Astrocyte of the spinal cord (primary cell): ENCODE measurements at regions not wholly inside any gene's neighbourhood (a gene's known extent, or its start where the extent isn't known, plus 50 kb on each side); places are given as distances from the start of the nearest gene placed in this dataset.

Experiments used
- DNase-seq: peaks from one replicate; pipeline ENCODE4 v3.0.0; 2011; ENCODE audit warnings: low read depth, low spot score
- H3K4me3 ChIP-seq: 2 replicates; pipeline ENCODE4 v1.5.1; 2011; ENCODE audit warnings: low read depth, mild to moderate bottlenecking, low read length, moderate library complexity
- in situ Hi-C: cut with HindIII; loops from 2 replicates; pipeline ENCODE4 v1.10.0; 2017; ENCODE audit warnings: low sequenced_read_pairs
- TF ChIP-seq, protein P1 (sequence below): IDR thresholded peaks from 2 replicates; pipeline ENCODE4 v1.5.1; 2012; ENCODE audit warnings: low read depth, mild to moderate bottlenecking, low read length, inconsistent platforms

GRCh38 chr6:156045401-156046267 is 590.0 kb upstream of the NOX3 start:
- DNase-seq: no peak
- TF ChIP-seq, protein P1, sequence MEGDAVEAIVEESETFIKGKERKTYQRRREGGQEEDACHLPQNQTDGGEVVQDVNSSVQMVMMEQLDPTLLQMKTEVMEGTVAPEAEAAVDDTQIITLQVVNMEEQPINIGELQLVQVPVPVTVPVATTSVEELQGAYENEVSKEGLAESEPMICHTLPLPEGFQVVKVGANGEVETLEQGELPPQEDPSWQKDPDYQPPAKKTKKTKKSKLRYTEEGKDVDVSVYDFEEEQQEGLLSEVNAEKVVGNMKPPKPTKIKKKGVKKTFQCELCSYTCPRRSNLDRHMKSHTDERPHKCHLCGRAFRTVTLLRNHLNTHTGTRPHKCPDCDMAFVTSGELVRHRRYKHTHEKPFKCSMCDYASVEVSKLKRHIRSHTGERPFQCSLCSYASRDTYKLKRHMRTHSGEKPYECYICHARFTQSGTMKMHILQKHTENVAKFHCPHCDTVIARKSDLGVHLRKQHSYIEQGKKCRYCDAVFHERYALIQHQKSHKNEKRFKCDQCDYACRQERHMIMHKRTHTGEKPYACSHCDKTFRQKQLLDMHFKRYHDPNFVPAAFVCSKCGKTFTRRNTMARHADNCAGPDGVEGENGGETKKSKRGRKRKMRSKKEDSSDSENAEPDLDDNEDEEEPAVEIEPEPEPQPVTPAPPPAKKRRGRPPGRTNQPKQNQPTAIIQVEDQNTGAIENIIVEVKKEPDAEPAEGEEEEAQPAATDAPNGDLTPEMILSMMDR: no peak
- H3K4me3 ChIP-seq: no peak overlapping the region
- in situ Hi-C loops: no loop called here

GRCh38 chr6:156033598-156033997 is 578.0 kb upstream of the NOX3 start:
- in situ Hi-C loops: no loop called here
- TF ChIP-seq, protein P1: no peak
- DNase-seq: no peak

DNA sequence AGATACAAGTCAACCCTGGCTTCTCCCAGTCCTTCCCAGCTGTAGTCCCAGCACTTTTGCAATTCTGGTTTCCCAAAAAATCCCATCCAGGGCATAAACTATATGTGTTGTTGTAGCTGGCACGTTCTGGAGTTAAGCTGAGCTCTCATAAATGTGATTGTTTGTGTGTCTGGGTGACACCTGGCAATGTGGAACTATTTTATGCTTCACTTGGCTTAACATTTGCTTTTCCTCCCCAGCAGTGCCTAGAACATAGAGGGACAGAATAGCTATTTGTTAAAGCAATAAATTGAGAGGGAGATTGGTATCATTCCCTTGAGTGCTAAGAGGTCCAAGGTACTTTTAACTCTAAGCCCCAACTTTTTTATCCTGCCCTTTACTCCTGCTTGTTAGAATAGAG is 575.9 kb upstream of the NOX3 start:
- TF ChIP-seq, protein P1: no peak
- DNase-seq: no peak
- in situ Hi-C loops: no loop called here
- no peak overlapping the region for H3K4me3 ChIP-seq

More at GRCh38 chr6:156033598-156033997, 578.0 kb upstream of the NOX3 start:
- no peak overlapping the region for H3K4me3 ChIP-seq

DNA sequence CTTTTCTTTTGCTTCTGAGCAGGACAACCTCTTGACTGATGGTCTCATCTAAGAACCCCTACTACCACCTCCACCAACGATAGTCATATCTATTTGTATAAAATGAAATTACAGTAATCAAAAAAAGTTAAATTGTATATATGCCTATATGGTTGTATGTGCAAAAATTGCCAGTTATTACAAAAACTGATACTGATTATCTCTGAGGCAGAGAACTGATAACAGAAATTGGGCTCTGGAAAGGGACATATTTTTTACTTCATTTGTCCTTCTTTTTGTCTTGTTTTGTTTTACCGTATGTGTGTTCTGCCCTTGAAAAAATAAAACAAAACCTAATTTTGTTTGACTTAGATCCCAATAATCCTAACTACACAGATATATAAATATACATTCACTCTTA is 574.4 kb upstream of the NOX3 start:
- TF ChIP-seq, protein P1: no peak
- H3K4me3 ChIP-seq: no peak overlapping the region
- DNase-seq: no peak
- in situ Hi-C loops: no loop called here

DNA sequence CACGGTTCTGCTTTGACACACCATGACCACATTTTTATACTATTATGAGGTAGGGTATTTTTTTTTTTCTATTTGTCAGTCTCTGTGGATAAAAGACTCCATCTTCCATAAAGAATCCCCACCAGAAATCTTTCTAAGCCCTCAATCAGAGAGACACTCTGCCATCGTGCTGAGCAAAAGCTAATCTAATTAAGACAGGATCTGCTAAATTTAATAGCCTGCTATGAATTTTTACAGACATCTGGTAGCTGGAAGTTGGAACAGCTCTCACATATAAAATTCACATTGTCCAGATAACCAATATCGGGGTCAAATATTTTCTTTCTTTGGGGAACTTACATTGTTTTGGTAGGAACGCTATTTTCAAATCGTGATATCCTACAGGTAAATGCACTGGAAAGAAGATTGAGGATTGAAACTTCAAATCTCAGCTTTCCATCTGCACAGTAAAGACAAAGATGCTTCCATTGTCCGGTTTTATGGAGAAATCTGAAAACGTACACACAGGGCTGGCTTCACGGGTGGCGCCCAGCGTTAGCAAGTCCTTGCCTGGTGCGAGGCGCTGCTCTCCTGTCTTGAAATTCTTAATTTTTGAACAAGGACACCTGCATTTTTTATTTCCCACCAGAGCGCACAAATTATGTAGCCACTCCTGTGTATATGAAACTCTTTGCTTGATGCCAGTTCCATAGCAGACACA is 573.8 kb upstream of the NOX3 start:
- no peak for DNase-seq
- TF ChIP-seq, protein P1: no peak
- H3K4me3 ChIP-seq: no peak overlapping the region
- in situ Hi-C loops: no loop called here

GRCh38 chr6:156028335-156029131 is 572.9 kb upstream of the NOX3 start:
- H3K4me3 ChIP-seq: no peak overlapping the region
- DNase-seq: no peak
- in situ Hi-C loops: no loop called here
- TF ChIP-seq, protein P1: no peak
